COLO829 (cell line): ENCODE measurements at regions not wholly inside any gene's neighbourhood (a gene's known extent, or its start where the extent isn't known, plus 50 kb on each side); places are given as distances from the start of the nearest gene placed in this dataset.
A peak's percentile ranks its signal among the peaks of the same experiment; 100 is the strongest.

ENCODE experiments used
- DNase-seq: peaks from one replicate; pipeline ENCODE4 v3.0.0; 2012; ENCODE audit warnings: low spot score

DNA sequence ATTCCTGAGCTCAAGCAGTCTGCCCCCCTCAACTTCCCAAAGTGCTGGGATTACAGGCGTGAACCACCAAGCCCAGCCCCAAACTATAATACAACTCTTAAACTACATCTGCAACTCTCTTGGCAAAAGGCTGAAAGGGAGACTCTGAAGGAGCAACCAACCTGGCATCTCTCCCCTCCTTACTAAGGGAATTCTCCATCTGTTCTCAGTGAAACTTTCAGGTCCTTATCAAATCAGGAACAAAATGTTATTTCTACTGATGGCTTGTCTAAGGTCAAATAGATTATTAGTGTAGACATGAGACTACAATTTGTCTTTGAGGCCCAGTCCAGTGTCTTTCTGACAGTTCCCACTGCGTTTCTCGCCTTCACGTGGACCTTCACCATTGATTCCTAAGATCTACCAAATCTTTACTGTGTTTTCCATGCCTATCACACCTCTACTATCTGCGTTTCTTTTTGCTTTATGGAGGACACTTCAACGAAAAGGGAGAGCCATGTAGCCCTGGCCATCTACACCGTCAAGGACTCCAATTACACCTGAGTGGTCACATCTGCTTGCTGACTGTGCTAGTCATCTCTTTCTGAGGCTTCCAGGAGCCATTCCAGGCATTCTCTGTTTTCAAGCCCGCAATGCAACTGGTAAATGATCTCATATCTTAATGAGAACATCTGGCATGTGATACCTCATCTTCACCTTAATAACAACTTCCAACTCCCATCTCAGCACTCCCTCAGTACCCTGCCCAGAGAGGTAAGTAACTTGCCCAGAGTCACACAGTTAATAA, 405.7 kb upstream of the CITED2 start:
- DNase-seq, result no peak

DNA sequence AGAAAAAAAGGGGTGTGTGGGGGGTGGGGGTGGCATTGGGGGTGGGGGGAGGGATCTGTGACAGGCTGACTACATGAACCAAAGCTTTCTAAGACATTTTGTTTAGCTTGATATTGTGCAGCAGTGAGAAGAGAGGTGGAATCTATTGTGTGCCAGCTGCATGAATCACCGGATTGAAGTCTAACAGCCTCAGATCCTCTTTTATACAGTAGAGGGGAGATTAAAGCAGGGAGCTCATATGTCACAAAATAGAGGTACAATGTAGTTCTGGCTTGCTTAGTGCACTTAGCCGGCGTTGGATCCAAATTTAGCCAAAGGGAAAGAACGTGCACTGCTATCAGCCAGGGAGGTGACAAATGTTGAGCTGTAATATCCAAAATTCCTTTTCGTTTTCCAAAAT, 404.2 kb upstream of the CITED2 start:
- no peak for DNase-seq

DNA sequence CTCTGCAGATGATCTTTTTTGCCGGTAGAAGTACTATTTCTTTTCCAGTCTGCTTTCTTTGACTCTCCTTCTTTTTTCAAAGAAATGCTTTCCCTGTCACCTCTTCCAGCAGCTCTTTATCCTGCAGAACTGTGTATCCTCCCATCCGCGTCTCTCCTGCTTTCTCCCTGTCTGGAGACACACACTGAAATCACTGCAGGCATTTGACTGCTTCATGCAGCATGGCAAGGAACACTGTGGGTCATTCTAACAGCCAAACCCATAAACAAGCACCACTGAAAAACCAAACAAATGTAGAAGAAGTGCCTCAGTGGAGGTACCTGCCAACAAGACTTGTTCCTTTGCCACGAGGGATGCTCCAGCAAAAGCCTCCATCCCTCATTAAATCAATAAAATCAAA, 403.7 kb upstream of the CITED2 start:
- no peak for DNase-seq

DNA sequence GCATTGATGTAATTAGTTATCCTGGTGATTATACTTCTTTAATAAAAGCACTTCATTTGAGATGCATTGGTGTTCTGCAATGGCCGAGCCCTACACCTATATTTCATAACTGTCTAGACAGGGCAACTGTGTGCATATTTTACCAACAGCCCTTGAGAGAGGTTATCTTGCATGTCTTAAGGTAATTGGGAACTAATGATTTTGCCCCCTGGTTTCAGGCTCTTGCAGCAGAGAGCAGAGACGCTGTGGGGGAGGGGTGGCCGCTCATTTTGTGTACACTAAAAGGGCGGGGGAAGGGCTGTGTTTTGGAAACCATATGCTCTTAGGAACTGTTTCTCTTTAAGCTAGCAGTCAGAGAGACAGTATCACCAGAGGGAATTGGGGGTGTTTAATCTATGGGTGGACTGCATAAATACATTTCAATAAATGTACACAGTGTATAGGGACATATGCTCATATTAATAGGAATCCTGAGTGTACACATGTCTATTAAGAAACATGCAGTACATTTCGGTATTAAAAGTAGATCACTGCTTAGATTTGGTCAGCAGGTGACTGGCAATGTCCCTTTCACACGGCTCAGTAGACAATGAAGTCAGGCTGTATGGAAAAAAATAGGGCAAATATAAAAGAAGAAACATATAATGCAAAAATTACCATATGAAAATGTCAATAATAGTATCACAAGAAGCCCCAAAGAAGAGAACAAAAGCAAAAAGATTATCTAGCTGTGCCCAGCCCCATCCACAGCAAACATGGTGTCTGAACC, 402.9 kb upstream of the CITED2 start:
- DNase-seq, result no peak

DNA sequence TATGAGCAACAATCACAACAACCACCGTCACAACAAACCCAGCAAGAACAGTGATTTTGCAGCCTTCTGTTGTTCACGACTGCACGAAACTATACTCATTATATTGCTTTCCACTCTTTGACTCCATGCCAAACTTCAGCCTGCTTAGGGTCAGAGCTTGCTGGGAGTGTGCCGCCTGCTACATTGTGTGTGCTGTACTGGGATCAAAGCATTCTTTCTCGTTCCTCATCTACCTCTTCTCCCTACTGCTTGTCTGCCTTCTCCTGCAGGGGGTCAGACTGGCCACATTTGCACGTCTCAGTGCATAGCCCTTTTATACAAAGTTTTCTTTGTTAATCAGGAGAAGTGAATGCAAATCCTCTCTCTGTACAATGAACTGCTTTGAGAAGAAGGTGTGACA, 401.6 kb upstream of the CITED2 start:
- peak; percentile 21 for DNase-seq

DNA sequence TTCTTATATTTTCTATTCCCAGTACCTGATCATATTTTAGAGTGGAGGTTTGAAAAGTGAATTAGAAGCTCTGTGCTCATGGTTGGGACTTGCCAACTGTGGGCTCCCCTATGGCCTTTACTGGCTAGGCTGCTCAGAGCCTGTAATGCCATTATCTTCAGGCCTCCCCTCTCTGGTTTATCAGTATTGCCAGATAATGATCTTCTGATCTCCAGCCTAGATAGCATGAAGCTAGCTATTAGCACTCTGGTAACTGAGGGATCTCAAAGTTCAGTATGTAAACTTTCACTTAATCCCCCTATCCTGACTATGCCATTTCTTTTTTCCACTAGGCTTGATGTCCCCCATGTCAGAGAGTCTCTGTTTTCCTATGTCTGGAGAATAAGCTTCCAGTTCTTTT, 393.7 kb upstream of the CITED2 start:
- no peak for DNase-seq

DNA sequence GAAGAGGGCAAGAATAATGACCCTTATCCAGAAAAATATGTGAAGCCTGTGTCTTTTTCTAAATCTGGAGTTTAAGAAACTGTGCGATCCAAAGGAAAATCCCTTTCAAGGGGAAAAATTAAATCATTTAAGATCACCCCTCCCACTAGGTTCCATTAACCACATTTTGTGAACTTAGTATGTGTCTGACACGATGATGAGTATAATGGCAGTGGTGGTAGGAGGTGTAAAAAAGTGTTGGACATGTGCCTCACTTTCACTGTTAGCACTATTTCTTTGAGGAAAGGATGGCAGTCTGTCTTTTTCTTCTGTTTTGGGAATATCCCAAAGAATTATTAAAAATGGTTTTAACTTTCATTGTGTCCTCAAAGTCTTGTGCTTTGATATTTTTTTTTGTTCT, 392.3 kb upstream of the CITED2 start:
- no peak for DNase-seq

DNA sequence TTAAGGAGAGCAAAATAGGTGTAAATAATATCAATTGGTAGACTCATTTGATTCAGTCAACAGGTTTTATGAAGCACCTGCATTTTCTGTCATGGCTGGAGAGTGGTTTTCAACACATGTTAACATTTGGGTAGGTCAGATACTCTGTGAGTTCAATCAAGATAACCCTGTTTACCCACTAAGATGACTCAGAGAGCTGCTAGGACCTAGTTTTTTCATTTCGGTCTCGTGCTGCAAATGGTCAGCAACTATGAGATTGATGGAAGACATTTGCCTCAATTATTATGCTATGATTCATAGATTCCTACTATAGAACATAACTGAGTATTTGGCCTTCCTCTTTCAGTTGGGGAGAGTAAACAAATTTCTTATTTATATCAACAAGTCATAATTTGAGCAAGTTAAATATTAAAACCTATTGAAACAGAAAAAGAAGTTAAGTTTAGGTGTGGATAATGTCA, 391.4 kb upstream of the CITED2 start:
- DNase-seq, result no peak

DNA sequence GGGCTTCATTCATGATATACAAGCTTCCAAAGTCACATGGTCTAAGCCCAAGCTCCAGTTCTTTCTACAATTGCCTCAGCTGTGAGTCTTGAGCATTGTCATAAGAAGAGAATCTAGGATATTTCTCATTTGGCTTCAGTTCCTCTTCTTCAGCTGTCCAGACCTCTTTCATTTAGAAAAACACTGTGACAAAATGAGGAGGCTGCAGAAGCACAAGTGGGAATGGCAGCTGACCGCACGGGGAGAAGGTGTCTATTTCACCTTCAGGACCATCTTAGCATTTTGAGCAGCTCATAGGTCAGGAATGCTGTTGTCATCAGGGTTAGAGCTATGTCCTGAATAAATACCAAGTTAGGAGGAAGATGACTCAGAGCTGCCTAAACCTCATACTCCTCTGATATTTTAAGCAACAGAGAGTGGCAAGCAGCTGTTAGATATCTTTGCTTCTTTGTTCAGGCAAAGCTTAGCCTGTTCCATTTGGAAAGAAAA, 390.1 kb upstream of the CITED2 start:
- DNase-seq, result peak; percentile 69

DNA sequence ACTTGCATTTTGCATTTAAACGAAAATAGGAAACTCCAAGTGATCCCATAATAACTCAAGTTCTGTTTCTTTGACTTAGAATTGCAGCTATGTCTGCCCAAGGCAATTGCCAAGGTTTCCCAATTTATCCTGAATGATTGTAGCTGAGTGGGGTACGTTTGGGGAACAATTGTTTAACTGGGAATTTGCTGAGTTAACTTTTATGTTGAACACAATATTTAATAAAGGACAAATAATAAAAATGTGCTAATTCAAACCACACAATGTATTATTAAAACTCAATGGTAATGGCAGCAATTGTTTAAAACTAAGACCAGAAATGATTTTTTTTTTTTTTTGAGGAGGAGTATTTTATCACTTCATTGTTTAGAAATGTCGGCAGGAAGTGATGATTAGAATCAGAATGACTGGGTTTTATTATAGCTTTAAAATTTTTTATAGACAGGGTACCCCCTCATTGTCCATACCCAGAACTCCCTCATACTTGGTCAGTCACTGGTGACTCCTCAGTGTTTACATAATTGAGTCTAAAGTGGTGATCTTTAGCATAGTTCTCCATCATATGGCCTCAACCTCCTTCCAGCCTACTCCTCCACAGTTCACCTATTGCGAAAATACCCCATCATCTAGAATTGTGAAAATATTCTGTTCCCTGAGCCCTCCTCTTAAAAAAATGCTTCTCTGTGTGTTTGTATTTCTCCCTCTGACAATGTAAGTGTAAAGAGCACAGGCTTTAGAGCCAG, 389.2 kb upstream of the CITED2 start:
- DNase-seq, result no peak

DNA sequence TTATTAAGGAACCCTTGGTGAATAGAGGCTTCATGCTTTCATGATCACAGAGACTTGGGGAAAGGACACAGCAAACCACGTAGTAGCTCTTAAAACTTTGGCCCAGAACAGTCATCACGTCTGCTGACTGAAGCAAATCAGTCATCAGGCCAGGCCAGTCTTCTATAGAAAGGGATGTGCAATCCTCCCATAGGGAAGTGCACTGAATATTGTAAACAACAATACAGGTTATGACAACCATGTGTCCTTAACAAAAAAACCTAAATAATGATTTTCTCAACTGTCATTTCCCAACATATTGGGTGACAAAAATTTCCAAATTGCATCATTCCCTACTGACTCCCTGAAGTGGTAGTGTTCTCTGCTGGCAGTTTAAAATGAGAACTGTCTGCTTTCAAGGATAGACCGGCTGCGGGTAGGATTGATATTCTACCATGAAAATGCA, 388.2 kb upstream of the CITED2 start:
- DNase-seq, result no peak

DNA sequence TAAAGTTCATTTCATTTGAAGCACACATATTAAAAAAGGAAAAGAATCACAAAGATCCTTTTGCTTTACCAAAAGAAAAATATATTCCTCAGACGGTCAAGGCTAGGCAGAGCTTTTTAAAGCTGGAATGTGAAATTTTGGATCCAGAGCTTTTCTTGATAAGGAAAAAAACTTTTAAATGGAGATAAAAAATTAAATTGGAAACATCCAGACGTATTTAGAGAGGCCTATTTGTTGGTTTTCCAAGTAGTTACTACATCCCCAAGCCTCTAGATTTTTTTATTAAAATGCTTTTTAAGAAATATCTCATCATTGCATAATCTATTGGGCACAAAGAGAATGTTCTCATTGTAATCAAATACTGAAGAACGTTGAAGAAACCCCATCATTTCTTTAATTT, 385.7 kb upstream of the CITED2 start:
- DNase-seq, result no peak

DNA sequence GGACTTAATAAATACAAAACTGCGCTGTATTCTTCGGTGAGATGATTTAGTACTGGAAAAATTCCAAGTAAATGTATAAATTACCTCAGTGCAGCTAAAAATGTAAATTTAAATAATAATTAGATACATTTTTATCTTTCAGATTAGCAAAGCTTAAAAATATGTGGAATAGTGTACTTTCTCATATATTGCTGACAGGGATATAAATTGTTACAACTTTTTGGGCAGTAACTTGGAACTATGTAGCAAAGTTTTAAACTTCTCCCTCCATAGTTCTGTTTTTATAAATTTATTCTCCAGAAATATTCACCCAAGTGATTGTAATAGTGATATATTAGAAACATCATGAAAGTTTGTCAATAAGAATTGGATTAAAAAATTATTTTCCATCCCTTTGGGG, 384.6 kb upstream of the CITED2 start:
- DNase-seq, result no peak

DNA sequence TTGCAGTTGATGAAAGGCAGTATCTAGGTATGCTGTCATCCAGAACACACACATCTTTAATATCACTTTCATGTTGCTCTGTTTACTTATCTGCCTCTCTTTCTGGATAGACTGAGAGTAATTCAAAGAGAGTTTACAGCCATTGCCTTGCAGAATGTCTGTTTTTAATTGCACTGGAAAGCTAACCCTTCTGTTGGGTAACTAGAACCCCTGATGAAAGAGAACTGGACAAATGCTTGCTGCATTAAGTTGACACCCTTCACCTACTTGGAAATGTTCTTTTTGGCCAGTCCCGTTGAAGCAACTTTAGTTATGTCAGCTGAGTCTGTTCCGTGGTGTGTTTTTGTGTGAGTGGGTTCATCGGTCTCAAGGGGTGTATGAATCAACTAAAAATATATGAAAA, 383.8 kb upstream of the CITED2 start:
- DNase-seq, result no peak

DNA sequence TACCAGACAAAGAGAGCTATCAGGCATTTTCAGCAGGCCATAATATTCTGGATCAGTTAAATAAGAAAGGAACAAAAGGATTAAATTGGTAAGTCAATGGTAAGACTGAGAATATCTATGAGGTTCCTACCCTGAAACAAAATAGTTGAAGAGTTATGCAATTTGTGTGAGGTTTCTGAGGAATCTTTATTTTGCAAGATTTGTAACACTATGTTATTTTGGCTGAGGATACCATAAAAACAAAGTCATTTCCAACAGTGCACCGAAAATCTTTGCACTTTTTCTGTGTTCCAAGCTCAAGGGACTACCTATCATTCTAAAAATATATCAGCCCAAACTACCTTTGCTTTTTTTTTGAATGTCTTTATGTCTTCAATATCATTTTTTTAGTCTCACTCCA, 383.3 kb upstream of the CITED2 start:
- no peak for DNase-seq

DNA sequence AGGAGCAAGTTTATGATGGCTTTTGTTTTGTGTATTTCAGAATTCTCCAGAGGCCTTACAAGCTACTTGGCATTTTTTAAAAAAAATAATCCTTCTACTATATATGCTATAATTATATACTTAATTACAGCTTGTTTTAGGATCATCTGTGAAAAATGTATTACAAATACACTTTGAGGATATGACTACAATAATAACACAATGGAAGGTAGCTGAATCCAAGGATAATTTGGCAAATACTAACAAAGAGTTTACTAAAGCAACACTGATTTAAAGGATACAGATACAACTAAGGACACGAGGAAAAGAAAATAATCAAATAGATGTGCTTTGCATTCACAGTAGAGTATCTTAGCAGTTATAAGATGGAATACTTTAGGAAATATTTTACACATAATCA, 381.9 kb upstream of the CITED2 start:
- no peak for DNase-seq

DNA sequence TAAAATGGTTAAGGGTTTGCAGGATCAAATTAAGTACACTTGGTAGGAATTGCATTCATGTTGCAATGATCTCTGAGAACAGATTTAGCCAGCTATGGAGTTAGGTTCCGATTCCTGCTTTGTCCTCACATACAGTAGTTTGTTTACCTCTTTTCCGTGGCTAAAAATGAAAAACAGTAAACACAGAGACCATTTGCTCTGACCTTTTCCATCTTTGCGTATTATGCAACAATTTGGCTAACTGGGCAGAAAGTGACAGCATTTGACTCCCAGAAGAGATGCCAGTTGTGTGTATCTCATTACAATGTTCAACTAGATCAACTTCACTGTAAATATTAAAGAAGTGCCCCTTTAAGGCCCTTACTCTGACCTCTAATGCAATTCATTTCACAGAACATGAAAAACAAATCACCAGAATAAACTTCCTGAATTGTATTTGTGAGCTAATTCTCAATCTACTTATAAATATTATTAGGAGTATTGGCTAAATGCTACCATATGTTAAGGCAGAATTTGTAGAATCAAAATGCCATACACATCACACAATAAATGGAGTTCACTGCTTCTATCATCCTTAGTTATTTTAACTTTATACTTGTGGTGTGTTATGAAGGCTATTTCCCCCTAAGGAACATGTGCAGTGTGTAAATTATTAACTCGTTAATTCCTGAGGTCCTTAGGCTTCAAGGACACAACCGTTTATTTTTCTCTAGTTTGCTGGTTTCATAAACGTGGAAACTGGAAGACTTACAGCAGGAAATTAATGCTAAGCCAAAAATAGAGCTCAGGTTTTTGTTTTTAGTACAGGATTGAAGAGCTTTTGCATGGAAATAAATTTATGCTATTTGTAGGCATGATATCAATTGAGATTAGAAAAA, 380.7 kb upstream of the CITED2 start:
- no peak for DNase-seq

DNA sequence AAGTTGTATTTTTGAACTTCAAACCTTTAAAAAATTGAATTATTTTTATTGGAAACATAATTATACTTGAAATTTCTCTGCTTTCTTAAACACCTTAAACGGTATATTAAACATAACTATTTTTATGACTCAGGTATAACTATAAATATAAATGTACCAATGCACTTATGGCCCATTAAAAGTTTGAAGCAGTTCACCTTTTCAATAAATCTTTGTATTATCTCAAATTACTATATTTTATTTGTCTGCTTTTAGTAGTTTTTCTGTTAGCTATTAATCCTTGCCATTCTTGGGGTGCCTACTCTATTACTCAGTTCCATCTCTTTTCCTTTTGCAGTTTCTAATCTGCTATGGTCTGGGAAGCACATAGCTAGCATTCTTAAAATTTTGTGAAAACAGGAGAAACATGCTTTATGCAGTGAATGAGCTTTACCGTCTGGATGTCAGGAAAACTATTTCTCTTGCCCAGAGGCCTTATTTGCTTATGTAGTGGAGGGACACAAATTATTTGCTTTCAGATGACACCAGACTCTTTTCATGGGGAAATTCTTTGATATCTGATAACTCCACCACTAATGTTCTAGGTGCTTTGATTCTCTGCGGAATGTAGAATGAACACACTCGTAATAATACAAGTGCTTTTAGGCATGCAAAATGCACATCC, 378.9 kb upstream of the CITED2 start:
- no peak for DNase-seq

DNA sequence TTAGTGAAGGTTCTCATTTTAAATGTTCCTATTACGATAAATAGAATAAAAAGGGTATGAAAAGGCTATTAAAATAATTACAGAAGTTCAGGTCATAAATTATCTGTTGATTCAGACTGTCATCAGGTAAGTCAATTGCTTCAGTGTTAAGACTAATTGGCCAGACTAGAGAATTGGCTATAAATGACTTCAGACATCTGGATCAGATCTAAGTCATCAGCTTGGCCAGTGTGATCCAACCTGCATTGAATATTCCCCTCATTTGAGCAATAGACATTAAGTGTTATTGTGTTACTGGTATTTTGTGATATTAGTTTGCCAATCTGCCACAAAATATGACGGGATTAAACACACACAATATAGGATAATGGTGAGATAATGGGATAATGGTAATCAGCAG, 377.6 kb upstream of the CITED2 start:
- DNase-seq, result no peak

DNA sequence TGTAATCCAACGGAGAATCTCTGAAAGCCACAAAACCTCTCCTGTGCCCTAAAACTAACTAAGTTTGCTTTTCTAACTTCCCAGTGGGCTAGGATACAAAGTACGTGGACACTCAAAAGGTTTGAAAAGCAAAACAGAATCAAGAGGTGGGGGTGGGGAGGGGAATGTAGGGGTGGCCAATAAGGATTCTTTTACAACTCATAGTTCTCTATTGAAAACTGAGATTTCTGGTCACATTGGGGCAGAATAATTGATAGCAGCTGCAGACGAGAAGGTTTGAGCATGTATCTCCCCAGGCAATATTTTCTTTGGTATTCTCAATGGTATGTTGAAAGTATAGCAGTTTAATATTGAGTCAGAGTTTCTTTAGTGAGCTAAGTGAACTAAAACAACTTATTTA, 376.7 kb upstream of the CITED2 start:
- DNase-seq, result no peak
